CD4-positive, CD25-positive, alpha-beta regulatory T cell (primary cell): ENCODE measurements at regions not wholly inside any gene's neighbourhood (a gene's known extent, or its start where the extent isn't known, plus 50 kb on each side); places are given as distances from the start of the nearest gene placed in this dataset.
"Not testable (repeated sequence)": the region's sequence is repeated elsewhere in the genome, so short reads cannot be mapped to it uniquely, and the experiment has no call there.

Experiments
- ATAC-seq, 2 donors: fragments of 150-1000 bp; cut with Tn5 transposase; one replicate each; pipeline ENCODE4 v1.10.0; 2021; ENCODE audit warnings: low read depth in 2 of 2, moderate number of reproducible peaks in 2 of 2, moderate library complexity in 1 of 2
- DNase-seq, 3 donors: peaks; one replicate each; pipeline versions ENCODE4 v3.0.0 to v3.0.0-alpha.2; 2012 to 2022; ENCODE audit warnings: mixed read lengths in 1 of 3
- H3K27ac ChIP-seq: one replicate; pipeline ENCODE4 v1.7.0; 2013; ENCODE audit warnings: mild to moderate bottlenecking, low read length; ENCODE audit not compliant: insufficient read depth, poor library complexity, severe bottlenecking
- H3K27me3 ChIP-seq: one replicate; pipeline ENCODE4 v1.7.0; 2013; ENCODE audit warnings: low read length; ENCODE audit not compliant: control insufficient read depth, insufficient read depth
- H3K36me3 ChIP-seq: one replicate; pipeline ENCODE4 v1.7.0; 2013; ENCODE audit warnings: mild to moderate bottlenecking, low read length, moderate library complexity; ENCODE audit not compliant: control insufficient read depth, insufficient read depth
- H3K4me1 ChIP-seq: 2 replicates; pipeline ENCODE4 v1.7.0; 2013; ENCODE audit warnings: mild to moderate bottlenecking, low read length; ENCODE audit not compliant: insufficient read depth, control insufficient read depth, poor library complexity, severe bottlenecking
- H3K4me3 ChIP-seq: one replicate; pipeline ENCODE4 v1.7.0; 2013; ENCODE audit warnings: low read depth, mild to moderate bottlenecking, low read length, moderate library complexity
- H3K9me3 ChIP-seq, 2 experiments: 1 replicate in 1 of 2; 2 replicates in 1 of 2; pipeline ENCODE4 v1.7.0; 2013; ENCODE audit warnings: low read length in 2 of 2, mild to moderate bottlenecking in 1 of 2, moderate library complexity in 1 of 2; ENCODE audit not compliant: control insufficient read depth in 2 of 2
- H3K27ac Mint-ChIP-seq, 3 donors: one replicate each; pipeline ENCODE4 v1.8.0; 2020 to 2022; ENCODE audit warnings: mild to moderate bottlenecking in 3 of 3, mixed read lengths in 3 of 3, moderate library complexity in 2 of 3
- H3K27me3 Mint-ChIP-seq: one replicate; pipeline ENCODE4 v1.8.0; 2022; ENCODE audit warnings: mild to moderate bottlenecking, mixed read lengths
- H3K36me3 Mint-ChIP-seq: one replicate; pipeline ENCODE4 v1.8.0; 2020; ENCODE audit warnings: mixed read lengths
- H3K4me1 Mint-ChIP-seq, 4 donors: one replicate each; pipeline ENCODE4 v1.8.0; 2020 to 2022; ENCODE audit warnings: mixed read lengths in 4 of 4, mild to moderate bottlenecking in 1 of 4
- H3K4me3 Mint-ChIP-seq, 4 donors: one replicate each; pipeline ENCODE4 v1.8.0; 2020 to 2022; ENCODE audit warnings: mild to moderate bottlenecking in 4 of 4, mixed read lengths in 4 of 4, moderate library complexity in 3 of 4
- H3K9me3 Mint-ChIP-seq, 7 donors: one replicate each; pipeline ENCODE4 v1.8.0; 2020 to 2022; ENCODE audit warnings: mixed read lengths in 7 of 7, mild to moderate bottlenecking in 3 of 7, moderate library complexity in 2 of 7

DNA sequence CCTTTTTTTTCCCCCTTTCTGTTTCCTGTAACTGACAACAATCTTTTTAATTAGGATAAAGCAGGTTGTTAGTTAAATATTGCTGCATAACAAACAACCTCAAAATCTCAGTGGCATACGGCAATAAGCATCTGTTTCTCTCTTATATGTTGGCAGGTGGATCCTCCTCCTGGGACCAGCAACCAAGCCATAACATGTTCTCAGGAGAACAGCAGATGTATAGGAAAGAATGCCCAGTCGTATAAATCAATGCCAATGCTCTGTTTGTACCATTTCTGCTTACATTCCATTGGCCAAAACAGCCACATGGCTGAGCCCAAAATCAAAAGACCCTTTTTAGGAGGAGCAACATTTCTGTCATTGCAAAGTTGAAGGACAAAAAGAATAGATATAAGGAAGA lies 445.7 kb downstream of the AASDHPPT start:
- H3K4me3 ChIP-seq: no peak overlapping the region
- no peaks in the 10 kb centered on the region for H3K4me1 ChIP-seq
- ATAC-seq: no peak
- H3K27ac Mint-ChIP-seq: no peak overlapping the region
- no peaks in the 10 kb centered on the region for H3K27me3 ChIP-seq
- H3K9me3 Mint-ChIP-seq: peaks cover 2 to 19% (median 4%) of the 10 kb centered on the region in 7 donors
- DNase-seq: no peak
- H3K27ac ChIP-seq: no peak overlapping the region
- H3K36me3 ChIP-seq: no peaks in the 10 kb centered on the region
- no peak overlapping the region for H3K4me3 Mint-ChIP-seq
- no peaks in the 10 kb centered on the region for H3K9me3 ChIP-seq
- H3K36me3 Mint-ChIP-seq: no peaks in the 10 kb centered on the region
- H3K27me3 Mint-ChIP-seq: no peaks in the 10 kb centered on the region
- no peaks in the 10 kb centered on the region for H3K4me1 Mint-ChIP-seq

DNA sequence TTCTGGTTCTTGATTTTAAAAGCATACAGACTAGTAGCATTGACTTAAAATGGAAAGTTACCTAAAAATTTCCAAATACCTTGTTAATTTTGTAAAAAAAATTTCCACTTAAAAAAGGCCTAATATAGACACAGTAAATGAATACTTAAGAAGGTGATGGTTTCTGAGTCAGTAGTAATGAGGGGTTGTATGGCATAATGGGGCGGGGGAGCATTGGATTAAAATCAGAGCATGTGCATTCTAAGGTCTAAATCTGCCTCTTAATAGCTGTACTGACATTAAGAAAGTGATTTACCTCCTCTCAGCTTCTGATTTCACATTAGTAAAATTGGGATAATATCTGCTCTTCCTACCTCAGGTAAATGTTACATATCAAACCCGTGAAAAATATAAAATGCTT lies 446.5 kb downstream of the AASDHPPT start:
- no peak for DNase-seq
- Histone ChIP-seq H3K4me1 (no peaks in the 10 kb centered on the region), H3K9me3 (no peaks in the 10 kb centered on the region), H3K4me3 (no peak overlapping the region), H3K27me3 (no peaks in the 10 kb centered on the region), H3K27ac (no peak overlapping the region), H3K36me3 (no peaks in the 10 kb centered on the region)
- no peak for ATAC-seq
- no peaks in the 10 kb centered on the region for H3K36me3 Mint-ChIP-seq
- no peaks in the 10 kb centered on the region for H3K4me1 Mint-ChIP-seq
- no peak overlapping the region for H3K27ac Mint-ChIP-seq
- peaks cover 2 to 22% (median 4%) of the 10 kb centered on the region in 7 donors for H3K9me3 Mint-ChIP-seq
- no peaks in the 10 kb centered on the region for H3K27me3 Mint-ChIP-seq
- no peak overlapping the region for H3K4me3 Mint-ChIP-seq

DNA sequence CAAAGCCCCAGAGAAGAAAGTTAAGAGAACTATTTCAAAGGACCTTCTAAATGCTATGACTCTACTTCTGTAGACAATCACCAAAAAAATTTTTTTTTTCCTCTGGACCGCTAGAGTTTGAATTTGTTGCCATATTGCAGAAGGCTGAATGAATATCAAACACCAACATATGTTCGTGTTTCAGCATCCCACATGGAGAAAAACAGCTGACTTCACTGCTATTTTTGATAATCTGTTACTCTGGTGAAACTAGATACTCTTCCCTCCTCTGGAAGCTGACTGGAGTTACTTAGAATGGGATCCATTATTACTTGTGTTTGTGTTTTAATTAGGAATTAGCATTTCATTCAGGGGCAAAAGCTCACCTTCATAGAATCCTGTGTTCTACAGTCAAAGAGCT lies 447.0 kb downstream of the AASDHPPT start:
- H3K4me3 Mint-ChIP-seq: no peak overlapping the region
- no peaks in the 10 kb centered on the region for H3K27me3 Mint-ChIP-seq
- H3K27ac Mint-ChIP-seq: no peak overlapping the region
- no peaks in the 10 kb centered on the region for H3K36me3 ChIP-seq
- no peak overlapping the region for H3K4me3 ChIP-seq
- no peaks in the 10 kb centered on the region for H3K4me1 Mint-ChIP-seq
- H3K4me1 ChIP-seq: no peaks in the 10 kb centered on the region
- ATAC-seq: no peak
- no peak for DNase-seq
- H3K9me3 Mint-ChIP-seq: peaks cover 2 to 22% (median 4%) of the 10 kb centered on the region in 7 donors
- H3K9me3 ChIP-seq: no peaks in the 10 kb centered on the region
- H3K27me3 ChIP-seq: no peaks in the 10 kb centered on the region
- no peak overlapping the region for H3K27ac ChIP-seq
- H3K36me3 Mint-ChIP-seq: no peaks in the 10 kb centered on the region

DNA sequence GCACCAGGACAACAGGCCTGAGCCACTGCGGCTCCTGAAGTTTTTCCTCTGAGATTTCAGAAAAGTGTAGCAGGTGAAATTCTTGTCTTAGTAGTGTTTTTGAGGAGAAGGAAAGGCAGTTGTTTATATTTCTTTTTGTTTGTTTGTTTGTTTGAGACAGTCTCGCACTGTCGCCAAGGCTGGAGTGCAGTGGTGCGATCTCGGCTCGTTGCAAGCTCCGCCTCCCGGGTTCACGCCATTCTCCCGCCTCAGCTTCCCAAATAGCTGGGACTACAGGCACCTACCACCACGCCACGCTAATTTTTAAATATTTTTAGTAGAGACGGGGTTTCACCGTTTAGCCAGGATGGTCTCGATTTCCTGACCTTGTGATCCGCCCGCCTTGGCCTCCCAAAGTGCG lies 454.2 kb downstream of the AASDHPPT start:
- H3K27me3 Mint-ChIP-seq, H3K9me3 ChIP-seq, H3K27ac Mint-ChIP-seq, H3K4me1 ChIP-seq, H3K27ac ChIP-seq, H3K4me3 Mint-ChIP-seq, H3K27me3 ChIP-seq, ATAC-seq, H3K4me1 Mint-ChIP-seq, DNase-seq, H3K36me3 ChIP-seq, H3K36me3 Mint-ChIP-seq, H3K4me3 ChIP-seq: not testable (repeated sequence)
- H3K9me3 Mint-ChIP-seq: peaks cover 0 to 11% (median 3%) of the 10 kb centered on the region in 7 donors

DNA sequence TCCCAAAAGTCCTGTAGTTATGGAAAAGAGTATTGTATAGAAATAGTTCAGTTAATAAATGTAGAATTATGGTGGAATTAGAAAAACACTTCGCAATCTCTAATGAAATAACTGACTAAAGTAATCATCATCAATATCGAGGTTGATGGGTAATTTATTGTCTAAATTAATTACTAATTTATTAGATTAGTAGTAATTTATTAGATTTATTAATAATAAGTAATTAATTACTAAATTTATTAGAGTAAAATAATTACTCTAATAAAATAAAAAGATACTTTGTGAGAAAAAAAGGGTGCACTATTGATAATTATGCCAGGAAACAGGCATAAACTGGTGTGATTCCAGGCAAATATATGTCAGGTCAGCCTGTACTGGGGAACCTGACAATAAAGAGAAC lies 455.6 kb downstream of the AASDHPPT start:
- DNase-seq (no peak), ATAC-seq (no peak)
- Mint-ChIP-seq H3K4me1 (no peaks in the 10 kb centered on the region), H3K9me3 (peaks cover 0 to 12% (median 2%) of the 10 kb centered on the region in 7 donors), H3K4me3 (no peak overlapping the region), H3K27ac (no peak overlapping the region), H3K27me3 (no peaks in the 10 kb centered on the region), H3K36me3 (no peaks in the 10 kb centered on the region)
- H3K36me3 ChIP-seq: no peaks in the 10 kb centered on the region
- no peaks in the 10 kb centered on the region for H3K4me1 ChIP-seq
- no peak overlapping the region for H3K4me3 ChIP-seq
- no peaks in the 10 kb centered on the region for H3K9me3 ChIP-seq
- no peak overlapping the region for H3K27ac ChIP-seq
- H3K27me3 ChIP-seq: no peaks in the 10 kb centered on the region

DNA sequence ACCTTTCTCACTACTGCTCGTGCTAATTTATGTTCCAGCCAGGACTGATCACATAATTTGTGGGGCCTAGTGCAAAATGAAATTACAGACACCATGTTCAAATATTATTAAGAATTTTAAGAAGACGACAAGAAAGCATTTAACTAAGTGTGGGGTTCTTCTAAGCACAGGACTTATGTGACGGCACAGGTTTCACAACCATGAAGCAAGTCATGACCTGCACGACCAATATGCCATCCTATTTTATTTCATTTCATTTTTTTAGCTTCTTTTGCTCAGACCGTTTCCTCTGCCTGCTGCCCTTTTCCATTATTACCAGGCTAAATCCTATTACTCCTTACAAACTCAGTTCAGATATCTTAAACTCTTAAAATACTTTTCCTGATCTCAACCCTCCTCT lies 462.5 kb downstream of the AASDHPPT start:
- H3K27me3 Mint-ChIP-seq: no peaks in the 10 kb centered on the region
- Histone ChIP-seq H3K27ac (no peak overlapping the region), H3K9me3 (peaks cover 0 to 3% of the 10 kb centered on the region in 2 experiments), H3K4me3 (no peak overlapping the region), H3K4me1 (no peaks in the 10 kb centered on the region), H3K27me3 (no peaks in the 10 kb centered on the region), H3K36me3 (no peaks in the 10 kb centered on the region)
- no peak overlapping the region for H3K4me3 Mint-ChIP-seq
- ATAC-seq: no peak
- DNase-seq: no peak
- H3K36me3 Mint-ChIP-seq: no peaks in the 10 kb centered on the region
- no peak overlapping the region for H3K27ac Mint-ChIP-seq
- no peaks in the 10 kb centered on the region for H3K4me1 Mint-ChIP-seq
- peaks cover 0 to 8% (median 2%) of the 10 kb centered on the region in 7 donors for H3K9me3 Mint-ChIP-seq

DNA sequence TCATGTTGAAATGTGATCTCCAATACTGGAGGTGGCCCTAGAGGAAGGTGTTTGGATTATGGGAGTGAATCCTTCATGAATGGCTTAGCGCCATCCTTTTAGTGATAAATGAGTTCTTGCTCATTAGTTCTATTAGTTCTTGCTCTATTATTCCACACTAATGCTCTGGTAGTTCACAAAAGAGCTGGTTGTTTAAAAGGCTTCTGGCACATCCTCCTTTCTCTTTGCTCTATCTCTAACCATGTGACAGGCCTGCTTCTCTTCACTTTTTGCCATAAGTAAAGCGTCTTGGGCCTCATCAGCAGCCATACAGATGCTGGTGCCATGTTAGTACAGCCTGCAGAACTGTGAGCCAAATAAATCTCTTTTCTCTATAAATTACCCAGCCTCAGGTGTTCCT lies 469.9 kb downstream of the GUCY1A2 start:
- H3K4me1 Mint-ChIP-seq: no peaks in the 10 kb centered on the region
- Histone ChIP-seq H3K36me3 (no peaks in the 10 kb centered on the region), H3K9me3 (peaks cover 0 to 2% of the 10 kb centered on the region in 2 experiments), H3K4me3 (no peak overlapping the region), H3K4me1 (no peaks in the 10 kb centered on the region), H3K27ac (no peak overlapping the region), H3K27me3 (no peaks in the 10 kb centered on the region)
- no peaks in the 10 kb centered on the region for H3K36me3 Mint-ChIP-seq
- peaks cover 0 to 6% (median 2%) of the 10 kb centered on the region in 7 donors for H3K9me3 Mint-ChIP-seq
- no peaks in the 10 kb centered on the region for H3K27me3 Mint-ChIP-seq
- H3K27ac Mint-ChIP-seq: no peak overlapping the region
- H3K4me3 Mint-ChIP-seq: no peak overlapping the region
- ATAC-seq (no peak), DNase-seq (no peak)

DNA sequence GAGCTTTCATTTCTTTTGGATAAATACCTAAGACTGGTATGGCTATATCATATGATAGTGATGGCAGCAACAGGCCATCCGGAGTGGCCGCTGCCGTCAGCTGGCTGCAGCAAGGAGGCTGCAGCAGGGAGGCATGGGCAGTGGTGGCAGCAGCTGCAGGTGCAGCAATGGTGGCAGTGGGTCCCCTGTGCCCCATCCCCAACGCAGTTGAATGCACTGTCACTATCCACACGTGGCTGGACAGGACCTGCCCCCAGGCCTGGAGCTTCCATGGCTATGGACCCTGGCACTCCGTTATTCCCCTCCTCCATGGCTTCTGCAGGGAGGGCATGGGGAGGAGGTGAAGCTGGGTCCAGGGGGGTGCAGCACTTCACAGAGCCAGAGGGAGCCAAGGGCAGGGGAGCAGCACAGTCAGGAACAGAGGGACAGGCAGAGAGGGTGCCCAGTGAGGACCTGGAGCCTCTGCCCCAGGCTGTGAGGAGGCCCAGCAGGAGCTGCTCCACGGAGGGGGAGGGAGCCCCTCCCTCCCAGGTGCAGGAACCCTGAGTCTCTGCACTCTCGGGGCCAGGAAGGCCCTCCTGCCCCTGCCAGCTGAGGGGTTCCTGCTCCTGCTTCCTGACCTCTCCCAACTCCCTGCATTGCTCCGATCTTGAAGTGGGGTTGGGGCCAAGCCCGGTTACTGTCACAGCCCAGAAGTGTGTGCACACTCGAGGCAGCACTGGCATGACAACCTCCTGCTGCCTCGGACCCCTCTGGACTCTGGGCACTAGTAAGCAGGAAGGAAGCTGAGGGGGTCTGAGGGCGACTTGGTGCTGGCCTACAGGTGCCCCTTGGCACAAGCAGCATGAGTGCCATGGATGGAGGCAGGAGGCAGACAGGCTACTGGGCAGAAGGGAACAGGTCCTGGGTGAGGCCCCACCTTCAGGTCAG lies 466.3 kb downstream of the GUCY1A2 start:
- no peak for DNase-seq
- peaks cover 0 to 12% (median 8%) of the 10 kb centered on the region in 7 donors for H3K9me3 Mint-ChIP-seq
- H3K36me3 Mint-ChIP-seq: no peaks in the 10 kb centered on the region
- Histone ChIP-seq H3K27me3 (no peaks in the 10 kb centered on the region), H3K36me3 (no peaks in the 10 kb centered on the region), H3K4me3 (no peak overlapping the region), H3K27ac (no peak overlapping the region), H3K4me1 (no peaks in the 10 kb centered on the region), H3K9me3 (peaks cover 0 to 5% of the 10 kb centered on the region in 2 experiments)
- H3K27ac Mint-ChIP-seq: no peak overlapping the region
- no peak for ATAC-seq
- H3K27me3 Mint-ChIP-seq: no peaks in the 10 kb centered on the region
- H3K4me1 Mint-ChIP-seq: no peaks in the 10 kb centered on the region
- H3K4me3 Mint-ChIP-seq: no peak overlapping the region
